Neural progenitor cell (in vitro differentiated cells): ENCODE measurements at regions not wholly inside any gene's neighbourhood (a gene's known extent, or its start where the extent isn't known, plus 50 kb on each side); places are given as distances from the start of the nearest gene placed in this dataset.
A peak's percentile ranks its signal among the peaks of the same experiment; 100 is the strongest.
"Not testable (repeated sequence)": the region's sequence is repeated elsewhere in the genome, so short reads cannot be mapped to it uniquely, and the experiment has no call there.

Experiments used
- DNase-seq: peaks from one replicate; pipeline ENCODE4 v3.0.0-alpha.2; 2016; ENCODE audit warnings: low spot score
- H2AFZ ChIP-seq: fragments of 200-600 bp; sonication (generic); replicated peaks from 2 replicates; pipeline ENCODE4 v1.6.1; 2016; ENCODE audit warnings: antibody characterized with exemption
- H3F3A ChIP-seq: fragments of 200-600 bp; sonication (generic); 2 replicates; pipeline ENCODE4 v1.6.1; 2016; ENCODE audit warnings: antibody characterized with exemption, low read depth
- H3K27ac ChIP-seq: fragments of 200-600 bp; sonication (generic); 2 replicates; pipeline ENCODE4 v1.5.1; 2016; ENCODE audit warnings: mild to moderate bottlenecking
- H3K27me3 ChIP-seq: fragments of 200-600 bp; sonication (generic); 2 replicates; pipeline ENCODE4 v1.6.1; 2016; ENCODE audit warnings: mild to moderate bottlenecking, moderate library complexity
- H3K36me3 ChIP-seq: fragments of 200-600 bp; sonication (generic); 2 replicates; pipeline ENCODE4 v1.5.1; 2016
- H3K4me1 ChIP-seq: fragments of 200-600 bp; sonication (generic); 2 replicates; pipeline ENCODE4 v1.6.1; 2016; ENCODE audit warnings: mixed run types
- H3K4me2 ChIP-seq: fragments of 200-600 bp; sonication (generic); 2 replicates; pipeline ENCODE4 v1.6.1; 2016
- H3K4me3 ChIP-seq: fragments of 200-600 bp; sonication (generic); 2 replicates; pipeline ENCODE4 v1.5.1; 2016
- H3K79me2 ChIP-seq: fragments of 200-600 bp; sonication (generic); 2 replicates; pipeline ENCODE4 v1.6.1; 2016; ENCODE audit warnings: low read depth
- H3K9ac ChIP-seq: fragments of 200-600 bp; sonication (generic); 2 replicates; pipeline ENCODE4 v1.6.1; 2016
- H3K9me3 ChIP-seq: fragments of 200-600 bp; sonication (generic); 2 replicates; pipeline ENCODE4 v1.5.1; 2016; ENCODE audit warnings: low read depth
- H4K20me1 ChIP-seq: fragments of 200-600 bp; sonication (generic); 2 replicates; pipeline ENCODE4 v1.6.1; 2016; ENCODE audit warnings: low read depth
- H3K27ac Mint-ChIP-seq: 3 replicates; pipeline ENCODE4 v1.8.0; 2021; ENCODE audit warnings: mixed read lengths
- H3K27me3 Mint-ChIP-seq: 2 replicates; pipeline ENCODE4 v1.8.0; 2022; ENCODE audit warnings: low read depth, mild to moderate bottlenecking, inconsistent platforms, moderate library complexity, mixed read lengths; ENCODE audit not compliant: insufficient read depth
- H3K36me3 Mint-ChIP-seq: 3 replicates; pipeline ENCODE4 v1.8.0; 2021; ENCODE audit warnings: mixed read lengths
- H3K4me1 Mint-ChIP-seq: 3 replicates; pipeline ENCODE4 v1.8.0; 2021; ENCODE audit warnings: mixed read lengths
- H3K4me3 Mint-ChIP-seq: 3 replicates; pipeline ENCODE4 v1.8.0; 2021; ENCODE audit warnings: mild to moderate bottlenecking, moderate library complexity, mixed read lengths
- H3K9me3 Mint-ChIP-seq: 3 replicates; pipeline ENCODE4 v1.8.0; 2020; ENCODE audit warnings: mixed read lengths
- CTCF ChIP-seq: fragments of 200-600 bp; sonication (generic); IDR thresholded peaks from 2 replicates; pipeline ENCODE4 v1.5.1; 2017; ENCODE audit warnings: antibody characterized with exemption, mild to moderate bottlenecking
- EZH2 ChIP-seq: fragments of 200-600 bp; sonication (generic); IDR thresholded peaks from 2 replicates; pipeline ENCODE4 v1.6.1; 2017; ENCODE audit warnings: antibody characterized with exemption, mild to moderate bottlenecking, moderate library complexity
- EZH2phosphoT487 ChIP-seq: fragments of 200-600 bp; sonication (generic); IDR thresholded peaks from 2 replicates; pipeline ENCODE4 v1.6.1; 2017; ENCODE audit warnings: antibody characterized with exemption

DNA sequence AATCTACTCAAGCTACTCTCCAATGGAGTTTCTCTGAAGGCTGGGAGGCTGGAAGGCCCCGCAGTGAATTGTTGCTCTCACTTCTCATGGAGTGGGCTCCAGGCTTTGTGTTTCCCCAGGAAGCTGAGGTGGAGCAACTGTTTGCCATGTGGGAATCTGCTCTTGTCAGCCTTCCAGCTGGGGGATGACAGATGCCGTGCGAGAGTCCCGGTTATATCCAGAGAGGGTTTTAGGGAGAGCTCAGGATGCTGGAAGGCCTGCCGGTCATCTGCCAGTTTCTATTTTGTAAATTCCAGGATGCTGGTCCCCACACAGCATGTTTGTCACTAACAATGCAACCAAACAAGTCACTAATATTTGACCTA, 98.2 kb upstream of the NAA20 start:
- Mint-ChIP-seq H3K27ac (no peak overlapping the region), H3K9me3 (no peaks in the 10 kb centered on the region), H3K4me3 (no peak overlapping the region), H3K4me1 (peaks cover 10% of the 10 kb centered on the region), H3K27me3 (no peaks in the 10 kb centered on the region), H3K36me3 (no peaks in the 10 kb centered on the region)
- H3K36me3 ChIP-seq: no peaks in the 10 kb centered on the region
- H3K27me3 ChIP-seq: no peaks in the 10 kb centered on the region
- no peaks in the 10 kb centered on the region for H3F3A ChIP-seq
- H3K27ac ChIP-seq: no peak overlapping the region
- no peaks in the 10 kb centered on the region for H3K9me3 ChIP-seq
- no peaks in the 10 kb centered on the region for H4K20me1 ChIP-seq
- no peaks in the 10 kb centered on the region for H3K79me2 ChIP-seq
- TF ChIP-seq CTCF (no peak), EZH2phosphoT487 (no peak), EZH2 (no peak)
- DNase-seq: no peak
- H2AFZ ChIP-seq: no peak overlapping the region
- no peaks in the 10 kb centered on the region for H3K4me1 ChIP-seq
- no peak overlapping the region for H3K9ac ChIP-seq
- no peak overlapping the region for H3K4me2 ChIP-seq
- no peak overlapping the region for H3K4me3 ChIP-seq

DNA sequence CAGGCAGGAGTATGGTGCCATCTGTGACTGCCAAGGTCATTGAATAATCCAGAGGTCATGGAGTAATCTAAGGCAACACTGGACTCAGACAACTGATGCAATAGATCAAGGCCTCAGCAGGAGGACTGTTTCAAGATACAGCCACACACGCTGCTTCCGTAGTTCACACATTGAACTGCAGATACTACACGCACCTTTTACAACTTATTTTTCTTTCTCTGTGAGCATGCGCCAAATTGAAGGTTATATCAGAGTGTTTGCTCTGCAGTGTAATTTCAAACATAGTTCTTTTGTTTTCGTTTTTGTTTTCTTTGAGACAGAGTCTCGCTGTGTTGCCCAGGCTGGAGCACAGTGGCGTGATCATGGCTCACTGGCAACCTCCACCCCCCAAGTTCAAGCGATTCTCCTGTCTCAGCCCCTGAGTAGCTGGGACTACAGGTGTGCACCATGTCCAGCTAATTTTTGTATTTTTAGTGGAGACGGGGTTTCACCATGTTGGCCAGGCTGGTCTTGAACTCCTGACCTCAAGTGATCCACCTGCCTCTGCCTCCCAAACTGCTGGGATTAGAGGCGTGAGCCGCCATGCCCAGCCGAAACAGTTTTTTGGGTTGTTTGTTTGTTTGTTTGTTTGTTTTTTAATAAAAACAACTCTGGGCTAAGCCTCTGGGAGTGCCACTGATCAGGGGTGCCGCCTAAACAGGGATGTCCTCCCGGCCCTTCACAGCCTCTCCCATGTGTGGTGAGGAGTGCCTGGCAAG, 96.6 kb upstream of the NAA20 start:
- Histone ChIP-seq H3K27ac (no peak overlapping the region), H3K36me3 (no peaks in the 10 kb centered on the region), H3K79me2 (no peaks in the 10 kb centered on the region), H3K27me3 (no peaks in the 10 kb centered on the region), H3K4me1 (no peaks in the 10 kb centered on the region), H2AFZ (no peak overlapping the region), H3K9ac (no peak overlapping the region), H3F3A (no peaks in the 10 kb centered on the region), H3K4me3 (no peak overlapping the region), H4K20me1 (no peaks in the 10 kb centered on the region), H3K4me2 (no peak overlapping the region), H3K9me3 (no peaks in the 10 kb centered on the region)
- DNase-seq: no peak
- TF ChIP-seq EZH2phosphoT487 (no peak), EZH2 (no peak), CTCF (no peak)
- Mint-ChIP-seq H3K27ac (peak overlapping the region; percentile 50), H3K4me3 (no peak overlapping the region), H3K4me1 (peaks cover 7% of the 10 kb centered on the region), H3K36me3 (no peaks in the 10 kb centered on the region), H3K27me3 (no peaks in the 10 kb centered on the region), H3K9me3 (no peaks in the 10 kb centered on the region)

DNA sequence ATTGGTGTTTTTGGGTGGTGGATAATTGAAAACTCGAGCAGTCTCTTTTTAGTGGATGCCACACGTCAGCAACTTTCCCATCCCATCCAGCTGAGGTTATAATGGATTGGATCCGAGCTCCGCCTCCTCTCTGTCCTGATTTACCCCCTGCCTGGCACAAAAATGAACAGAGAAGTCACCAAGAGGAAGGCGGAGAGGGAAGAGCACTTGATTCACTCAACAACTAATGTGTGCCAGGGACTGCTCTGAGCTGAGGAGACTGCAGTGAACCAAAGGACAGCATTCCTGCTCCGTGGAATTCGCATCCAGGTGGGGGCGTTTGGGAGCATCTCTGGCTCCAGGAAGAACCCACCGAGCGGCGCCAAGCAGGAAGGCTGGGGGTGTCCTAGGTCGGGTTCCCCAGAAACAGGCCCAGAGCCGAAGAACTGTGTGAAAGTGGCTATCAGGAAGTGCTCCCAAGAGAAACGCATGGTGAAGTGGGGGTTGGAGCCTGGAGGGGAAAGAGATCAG, 95.8 kb upstream of the NAA20 start:
- H3K9ac ChIP-seq: no peak overlapping the region
- no peak overlapping the region for H3K4me3 ChIP-seq
- Mint-ChIP-seq H3K4me3 (no peak overlapping the region), H3K9me3 (no peaks in the 10 kb centered on the region), H3K4me1 (peaks cover 7% of the 10 kb centered on the region), H3K27me3 (no peaks in the 10 kb centered on the region), H3K36me3 (no peaks in the 10 kb centered on the region), H3K27ac (peak overlapping the region; percentile 33)
- TF ChIP-seq EZH2 (no peak), EZH2phosphoT487 (no peak)
- DNase-seq: no peak
- H3K4me2 ChIP-seq: no peak overlapping the region
- H3K79me2 ChIP-seq: no peaks in the 10 kb centered on the region
- H3F3A ChIP-seq: no peaks in the 10 kb centered on the region
- H4K20me1 ChIP-seq: no peaks in the 10 kb centered on the region
- H3K9me3 ChIP-seq: no peaks in the 10 kb centered on the region
- no peaks in the 10 kb centered on the region for H3K4me1 ChIP-seq
- H2AFZ ChIP-seq: no peak overlapping the region
- H3K27me3 ChIP-seq: no peaks in the 10 kb centered on the region
- H3K27ac ChIP-seq: no peak overlapping the region
- no peaks in the 10 kb centered on the region for H3K36me3 ChIP-seq

GRCh38 chr20:19921829-19922228, 95.3 kb upstream of the NAA20 start:
- not testable (repeated sequence) for H3K9ac ChIP-seq, H3K4me3 ChIP-seq, H3K9me3 ChIP-seq, H3K27me3 ChIP-seq, H3F3A ChIP-seq, H4K20me1 ChIP-seq, H3K36me3 ChIP-seq, H3K9me3 Mint-ChIP-seq, H2AFZ ChIP-seq, H3K4me2 ChIP-seq, H3K27me3 Mint-ChIP-seq, H3K27ac ChIP-seq, H3K4me3 Mint-ChIP-seq, H3K79me2 ChIP-seq, H3K4me1 Mint-ChIP-seq, H3K36me3 Mint-ChIP-seq, H3K4me1 ChIP-seq, DNase-seq, H3K27ac Mint-ChIP-seq
